Lower leg skin (tissue), 3 donors: ENCODE measurements at regions not wholly inside any gene's neighbourhood (a gene's known extent, or its start where the extent isn't known, plus 50 kb on each side); places are given as distances from the start of the nearest gene placed in this dataset.

Experiments
- POLR2A ChIP-seq, 2 donors: fragments of 450-650 bp; IDR thresholded peaks; one replicate each; pipeline ENCODE4 v1.6.1; 2016 to 2017; ENCODE audit warnings: antibody characterized with exemption in 2 of 2, mild to moderate bottlenecking in 1 of 2, moderate library complexity in 1 of 2
- TF ChIP-seq, protein P1 (sequence below), 3 donors: fragments of 450-650 bp; IDR thresholded peaks; one replicate each; pipeline ENCODE4 v1.5.1; 2016; ENCODE audit warnings: antibody characterized with exemption in 3 of 3, mild to moderate bottlenecking in 3 of 3, moderate library complexity in 2 of 3

DNA sequence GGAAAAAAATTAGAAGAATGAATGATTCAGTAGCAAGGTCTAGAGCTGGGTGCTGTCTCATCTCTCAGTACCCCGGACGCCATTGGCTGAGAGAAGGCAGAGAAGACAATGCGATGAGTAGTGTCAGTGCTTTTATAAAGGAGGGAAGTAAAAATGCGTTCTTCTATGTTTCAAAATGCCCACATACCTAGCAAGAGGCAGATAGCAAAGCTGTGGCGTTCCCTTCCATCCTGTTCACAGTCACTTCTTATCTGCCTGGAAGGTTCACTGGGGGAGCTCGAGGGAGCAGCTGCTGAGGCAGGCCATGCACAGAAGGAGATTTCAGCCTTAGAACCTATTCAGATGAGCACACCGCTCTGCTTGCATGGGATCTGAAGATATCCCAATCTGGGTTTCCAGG is 234.0 kb downstream of the RPLP1 start:
- TF ChIP-seq, protein P1, sequence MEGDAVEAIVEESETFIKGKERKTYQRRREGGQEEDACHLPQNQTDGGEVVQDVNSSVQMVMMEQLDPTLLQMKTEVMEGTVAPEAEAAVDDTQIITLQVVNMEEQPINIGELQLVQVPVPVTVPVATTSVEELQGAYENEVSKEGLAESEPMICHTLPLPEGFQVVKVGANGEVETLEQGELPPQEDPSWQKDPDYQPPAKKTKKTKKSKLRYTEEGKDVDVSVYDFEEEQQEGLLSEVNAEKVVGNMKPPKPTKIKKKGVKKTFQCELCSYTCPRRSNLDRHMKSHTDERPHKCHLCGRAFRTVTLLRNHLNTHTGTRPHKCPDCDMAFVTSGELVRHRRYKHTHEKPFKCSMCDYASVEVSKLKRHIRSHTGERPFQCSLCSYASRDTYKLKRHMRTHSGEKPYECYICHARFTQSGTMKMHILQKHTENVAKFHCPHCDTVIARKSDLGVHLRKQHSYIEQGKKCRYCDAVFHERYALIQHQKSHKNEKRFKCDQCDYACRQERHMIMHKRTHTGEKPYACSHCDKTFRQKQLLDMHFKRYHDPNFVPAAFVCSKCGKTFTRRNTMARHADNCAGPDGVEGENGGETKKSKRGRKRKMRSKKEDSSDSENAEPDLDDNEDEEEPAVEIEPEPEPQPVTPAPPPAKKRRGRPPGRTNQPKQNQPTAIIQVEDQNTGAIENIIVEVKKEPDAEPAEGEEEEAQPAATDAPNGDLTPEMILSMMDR (IDR thresholded peaks at IDR 0.05): no peak
- no peak for TF ChIP-seq POLR2A (IDR thresholded peaks at IDR 0.05)
